Activated CD4-positive, CD25-positive, alpha-beta regulatory T cell treated with anti-CD3 and anti-CD28 coated beads, Interleukin-2, amount 50 U/mL, for 72 hours (primary cell): ENCODE measurements at regions not wholly inside any gene's neighbourhood (a gene's known extent, or its start where the extent isn't known, plus 50 kb on each side); places are given as distances from the start of the nearest gene placed in this dataset.
"Not testable (repeated sequence)": the region's sequence is repeated elsewhere in the genome, so short reads cannot be mapped to it uniquely, and the experiment has no call there.

ENCODE experiments used
- DNase-seq: peaks from one replicate; pipeline ENCODE4 v3.0.0; 2021

GRCh38 chr9:38181866-38182265 lies 112.8 kb upstream of the SHB start:
- no peak for DNase-seq

- no peak for DNase-seq
These were observed 112.2 kb upstream of the SHB start for GRCh38 chr9:38181232-38181631.

- no peak for DNase-seq
These were observed 111.6 kb upstream of the SHB start for GRCh38 chr9:38180656-38181055.

GRCh38 chr9:38179965-38180364 lies 110.9 kb upstream of the SHB start:
- no peak for DNase-seq

GRCh38 chr9:38178237-38178636 lies 109.2 kb upstream of the SHB start:
- no peak for DNase-seq

GRCh38 chr9:38177680-38178079 lies 108.7 kb upstream of the SHB start:
- no peak for DNase-seq

- no peak for DNase-seq
These were observed 107.2 kb upstream of the SHB start for GRCh38 chr9:38176251-38176650.

- no peak for DNase-seq
These were observed 106.4 kb upstream of the SHB start for GRCh38 chr9:38175423-38175822.

GRCh38 chr9:38172586-38172985 lies 103.6 kb upstream of the SHB start:
- DNase-seq, result no peak

GRCh38 chr9:38171926-38172325 lies 102.9 kb upstream of the SHB start:
- no peak for DNase-seq

- DNase-seq, result no peak
These were observed 102.5 kb upstream of the SHB start for GRCh38 chr9:38171538-38171884.

GRCh38 chr9:38170763-38171537 lies 101.9 kb upstream of the SHB start:
- DNase-seq, result not testable (repeated sequence)

GRCh38 chr9:38170155-38170554 lies 101.1 kb upstream of the SHB start:
- not testable (repeated sequence) for DNase-seq

GRCh38 chr9:38166501-38166900 lies 97.5 kb upstream of the SHB start:
- no peak for DNase-seq

- DNase-seq, result no peak
These were observed 95.7 kb upstream of the SHB start for GRCh38 chr9:38164659-38165221.

- DNase-seq, result no peak
These were observed 94.5 kb upstream of the SHB start for GRCh38 chr9:38163518-38163917.

- no peak for DNase-seq
These were observed 93.5 kb upstream of the SHB start for GRCh38 chr9:38162332-38163211.

- peak; percentile 66 for DNase-seq
These were observed 91.7 kb upstream of the SHB start for GRCh38 chr9:38160613-38161215.

GRCh38 chr9:38159599-38159998 lies 90.6 kb upstream of the SHB start:
- no peak for DNase-seq

- no peak for DNase-seq
These were observed 89.6 kb upstream of the SHB start for GRCh38 chr9:38158628-38159027.

GRCh38 chr9:38157711-38158110 lies 88.7 kb upstream of the SHB start:
- DNase-seq, result no peak

GRCh38 chr9:38154501-38155421 lies 85.7 kb upstream of the SHB start:
- DNase-seq, result no peak
